CD4-positive, alpha-beta memory T cell (primary cell): ENCODE measurements at regions not wholly inside any gene's neighbourhood (a gene's known extent, or its start where the extent isn't known, plus 50 kb on each side); places are given as distances from the start of the nearest gene placed in this dataset.

Experiments
- CTCF ChIA-PET: fragments of 350-600 bp; sonication (Branson Sonifier 250); formaldehyde crosslinking; loops from one replicate; lab custom pipeline; 2021; ENCODE audit warnings: inconsistent platforms; ENCODE audit not compliant: partially characterized antibody; lab: Charles Lee
- POLR2A ChIA-PET: fragments of 350-600 bp; sonication (Branson Sonifier 250); formaldehyde crosslinking; loops from one replicate; lab custom pipeline; 2021; ENCODE audit not compliant: partially characterized antibody; lab: Charles Lee
- DNase-seq, 5 donors: peaks; one replicate each; pipeline versions ENCODE4 v3.0.0 to v3.0.0-alpha.2; 2020 to 2022; ENCODE audit warnings: mixed read lengths in 1 of 5
- H3K27ac ChIP-seq: one replicate; pipeline ENCODE4 v1.7.0; 2013; ENCODE audit warnings: low read depth, low read length
- H3K27me3 ChIP-seq: 2 replicates; pipeline ENCODE4 v1.7.0; 2013; ENCODE audit warnings: mild to moderate bottlenecking, low read length, moderate library complexity; ENCODE audit not compliant: insufficient read depth
- H3K36me3 ChIP-seq: 2 replicates; pipeline ENCODE4 v1.7.0; 2013; ENCODE audit warnings: mild to moderate bottlenecking, low read length, moderate library complexity; ENCODE audit not compliant: insufficient read depth
- H3K4me1 ChIP-seq: 2 replicates; pipeline ENCODE4 v1.7.0; 2013; ENCODE audit warnings: mild to moderate bottlenecking, low read length, moderate library complexity; ENCODE audit not compliant: insufficient read depth
- H3K4me3 ChIP-seq, 2 donors: one replicate each; pipeline ENCODE4 v1.7.0; 2013; ENCODE audit warnings: low read length in 2 of 2, mild to moderate bottlenecking in 1 of 2
- H3K9me3 ChIP-seq, 2 donors: one replicate each; pipeline ENCODE4 v1.7.0; 2013; ENCODE audit warnings: low read length in 2 of 2, control low read depth in 1 of 2; ENCODE audit not compliant: control insufficient read depth in 1 of 2
- H3K27ac Mint-ChIP-seq, 7 donors: one replicate each; pipeline ENCODE4 v1.8.0; 2020 to 2021; ENCODE audit warnings: mixed read lengths in 7 of 7, mild to moderate bottlenecking in 6 of 7, inconsistent platforms in 3 of 7, moderate library complexity in 3 of 7
- H3K27me3 Mint-ChIP-seq, 2 donors: one replicate each; pipeline ENCODE4 v1.8.0; 2020 to 2021; ENCODE audit warnings: mixed read lengths in 2 of 2
- H3K36me3 Mint-ChIP-seq, 2 donors: one replicate each; pipeline ENCODE4 v1.8.0; 2020 to 2021; ENCODE audit warnings: mixed read lengths in 2 of 2, inconsistent platforms in 1 of 2, mild to moderate bottlenecking in 1 of 2
- H3K4me1 Mint-ChIP-seq, 4 donors: one replicate each; pipeline ENCODE4 v1.8.0; 2020 to 2021; ENCODE audit warnings: mixed read lengths in 4 of 4, mild to moderate bottlenecking in 1 of 4
- H3K4me3 Mint-ChIP-seq, 8 donors: one replicate each; pipeline ENCODE4 v1.8.0; 2020 to 2021; ENCODE audit warnings: mixed read lengths in 8 of 8, mild to moderate bottlenecking in 7 of 8, moderate library complexity in 6 of 8, inconsistent platforms in 3 of 8
- H3K9me3 Mint-ChIP-seq, 8 donors: one replicate each; pipeline ENCODE4 v1.8.0; 2020 to 2021; ENCODE audit warnings: mixed read lengths in 8 of 8, mild to moderate bottlenecking in 5 of 8, inconsistent platforms in 3 of 8, moderate library complexity in 1 of 8
- intact Hi-C: fragments of 100-400 bp; cut with micrococcal nuclease; formaldehyde crosslinking; loops from one replicate; pipeline ENCODE4 v1.15.1; 2023

- POLR2A ChIA-PET: no interaction called here
- Mint-ChIP-seq H3K9me3 (peaks cover 0 to 18% (median 0%) of the 10 kb centered on the region in 8 donors), H3K27ac (no peak overlapping the region), H3K36me3 (no peaks in the 10 kb centered on the region), H3K27me3 (peaks cover 0 to 2% of the 10 kb centered on the region in 2 donors), H3K4me1 (no peaks in the 10 kb centered on the region), H3K4me3 (no peak overlapping the region)
- Histone ChIP-seq H3K27me3 (no peaks in the 10 kb centered on the region), H3K4me3 (no peak overlapping the region), H3K4me1 (no peaks in the 10 kb centered on the region), H3K9me3 (no peaks in the 10 kb centered on the region), H3K36me3 (no peaks in the 10 kb centered on the region), H3K27ac (no peak overlapping the region)
- DNase-seq: no peak
- CTCF ChIA-PET: no interaction called here
- intact Hi-C loops: no loop called here
These were observed 223.9 kb upstream of the PPP2R2D start for GRCh38 chr10:131676800-131677421.

- CTCF ChIA-PET: no interaction called here
- Mint-ChIP-seq H3K36me3 (no peaks in the 10 kb centered on the region), H3K4me3 (no peak overlapping the region), H3K4me1 (no peaks in the 10 kb centered on the region), H3K27ac (no peak overlapping the region), H3K27me3 (peaks cover 2 to 3% of the 10 kb centered on the region in 2 donors), H3K9me3 (peaks cover 0 to 12% (median 0%) of the 10 kb centered on the region in 8 donors)
- H3K4me1 ChIP-seq: no peaks in the 10 kb centered on the region
- H3K27me3 ChIP-seq: no peaks in the 10 kb centered on the region
- no peak overlapping the region for H3K4me3 ChIP-seq
- no peaks in the 10 kb centered on the region for H3K36me3 ChIP-seq
- H3K9me3 ChIP-seq: no peaks in the 10 kb centered on the region
- H3K27ac ChIP-seq: no peak overlapping the region
- POLR2A ChIA-PET: no interaction called here
- intact Hi-C loops: no loop called here
- DNase-seq: no peak
These were observed 223.1 kb upstream of the PPP2R2D start for GRCh38 chr10:131677671-131678070.

GRCh38 chr10:131678171-131678570 is 222.6 kb upstream of the PPP2R2D start:
- Mint-ChIP-seq H3K36me3 (no peaks in the 10 kb centered on the region), H3K4me1 (no peaks in the 10 kb centered on the region), H3K9me3 (peaks cover 0 to 9% (median 0%) of the 10 kb centered on the region in 8 donors), H3K27ac (no peak overlapping the region), H3K27me3 (peaks cover 2 to 3% of the 10 kb centered on the region in 2 donors), H3K4me3 (no peak overlapping the region)
- DNase-seq: no peak
- Histone ChIP-seq H3K9me3 (no peaks in the 10 kb centered on the region), H3K27me3 (no peaks in the 10 kb centered on the region), H3K4me3 (no peak overlapping the region), H3K4me1 (no peaks in the 10 kb centered on the region), H3K36me3 (no peaks in the 10 kb centered on the region), H3K27ac (no peak overlapping the region)
- CTCF ChIA-PET: no interaction called here
- intact Hi-C loops: no loop called here
- POLR2A ChIA-PET: no interaction called here

- Histone ChIP-seq H3K27me3 (no peaks in the 10 kb centered on the region), H3K36me3 (no peaks in the 10 kb centered on the region), H3K27ac (no peak overlapping the region), H3K9me3 (no peaks in the 10 kb centered on the region), H3K4me3 (no peak overlapping the region), H3K4me1 (no peaks in the 10 kb centered on the region)
- CTCF ChIA-PET: no interaction called here
- H3K27me3 Mint-ChIP-seq: peaks cover 2 to 3% of the 10 kb centered on the region in 2 donors
- no peak overlapping the region for H3K27ac Mint-ChIP-seq
- POLR2A ChIA-PET: no interaction called here
- no peaks in the 10 kb centered on the region for H3K36me3 Mint-ChIP-seq
- H3K4me1 Mint-ChIP-seq: no peaks in the 10 kb centered on the region
- no peak overlapping the region for H3K4me3 Mint-ChIP-seq
- DNase-seq: no peak
- intact Hi-C loops: no loop called here
- H3K9me3 Mint-ChIP-seq: peaks cover 0 to 8% (median 0%) of the 10 kb centered on the region in 8 donors
These were observed 222.2 kb upstream of the PPP2R2D start for GRCh38 chr10:131678613-131679012.

GRCh38 chr10:131679926-131680325 is 220.9 kb upstream of the PPP2R2D start:
- peaks cover 0 to 8% (median 0%) of the 10 kb centered on the region in 8 donors for H3K9me3 Mint-ChIP-seq
- H3K36me3 Mint-ChIP-seq: no peaks in the 10 kb centered on the region
- no peak overlapping the region for H3K4me3 Mint-ChIP-seq
- no peak overlapping the region for H3K27ac Mint-ChIP-seq
- no peaks in the 10 kb centered on the region for H3K9me3 ChIP-seq
- CTCF ChIA-PET: no interaction called here
- H3K27me3 ChIP-seq: no peaks in the 10 kb centered on the region
- no peak overlapping the region for H3K4me3 ChIP-seq
- no peaks in the 10 kb centered on the region for H3K4me1 ChIP-seq
- POLR2A ChIA-PET: no interaction called here
- no peaks in the 10 kb centered on the region for H3K36me3 ChIP-seq
- no peak for DNase-seq
- H3K4me1 Mint-ChIP-seq: no peaks in the 10 kb centered on the region
- peaks cover 2 to 6% of the 10 kb centered on the region in 2 donors for H3K27me3 Mint-ChIP-seq
- intact Hi-C loops: no loop called here
- H3K27ac ChIP-seq: no peak overlapping the region

GRCh38 chr10:131681122-131681521 is 219.7 kb upstream of the PPP2R2D start:
- no peaks in the 10 kb centered on the region for H3K36me3 Mint-ChIP-seq
- no peak overlapping the region for H3K4me3 ChIP-seq
- POLR2A ChIA-PET: no interaction called here

GRCh38 chr10:131681656-131682055 is 219.2 kb upstream of the PPP2R2D start:
- Histone ChIP-seq H3K9me3 (no peaks in the 10 kb centered on the region), H3K27me3 (no peaks in the 10 kb centered on the region), H3K27ac (no peak overlapping the region), H3K36me3 (no peaks in the 10 kb centered on the region), H3K4me1 (no peaks in the 10 kb centered on the region), H3K4me3 (no peak overlapping the region)
- Mint-ChIP-seq H3K27ac (no peak overlapping the region), H3K4me3 (no peak overlapping the region), H3K36me3 (no peaks in the 10 kb centered on the region), H3K27me3 (peaks cover 2 to 6% of the 10 kb centered on the region in 2 donors), H3K4me1 (no peaks in the 10 kb centered on the region), H3K9me3 (peaks cover 0 to 6% (median 0%) of the 10 kb centered on the region in 8 donors)
- intact Hi-C loops: no loop called here
- POLR2A ChIA-PET: no interaction called here
- CTCF ChIA-PET: no interaction called here
- no peak for DNase-seq

More at GRCh38 chr10:131681122-131681521, 219.7 kb upstream of the PPP2R2D start:
- Histone ChIP-seq H3K9me3 (no peaks in the 10 kb centered on the region), H3K27me3 (no peaks in the 10 kb centered on the region), H3K36me3 (no peaks in the 10 kb centered on the region), H3K27ac (no peak overlapping the region), H3K4me1 (no peaks in the 10 kb centered on the region)
- CTCF ChIA-PET: no interaction called here
- Mint-ChIP-seq H3K4me1 (no peaks in the 10 kb centered on the region), H3K4me3 (no peak overlapping the region), H3K27ac (no peak overlapping the region), H3K9me3 (peaks cover 0 to 6% (median 0%) of the 10 kb centered on the region in 8 donors), H3K27me3 (peaks cover 2 to 6% of the 10 kb centered on the region in 2 donors)
- no peak for DNase-seq
- intact Hi-C loops: no loop called here
